DND-41 (cell line): ENCODE measurements at regions not wholly inside any gene's neighbourhood (a gene's known extent, or its start where the extent isn't known, plus 50 kb on each side); places are given as distances from the start of the nearest gene placed in this dataset.

Experiments used
- ATAC-seq: fragments of 200-7000 bp; cut with Tn5 transposase; 3 replicates; pipeline ENCODE4 v1.9.1; 2021; ENCODE audit warnings: low read depth; ENCODE audit not compliant: insufficient read depth
- DNase-seq: peaks from one replicate; pipeline ENCODE4 v3.0.0-alpha.2; 2020
- H2AFZ ChIP-seq: 2 replicates; pipeline ENCODE4 v1.6.0; 2012; ENCODE audit warnings: low read depth, low read length
- H3K27ac ChIP-seq: 2 replicates; pipeline ENCODE4 v1.5.1; 2012; ENCODE audit warnings: low read length, inconsistent platforms
- H3K27me3 ChIP-seq: fragments of 200-600 bp; sonication (generic); 2 replicates; pipeline ENCODE4 v1.6.0; 2012; ENCODE audit warnings: low read length, mild to moderate bottlenecking, inconsistent platforms; ENCODE audit not compliant: insufficient read depth, poor library complexity
- H3K36me3 ChIP-seq: 2 replicates; pipeline ENCODE4 v1.5.1; 2012; ENCODE audit warnings: low read length, inconsistent platforms; ENCODE audit not compliant: insufficient read depth
- H3K4me1 ChIP-seq: 2 replicates; pipeline ENCODE4 v1.5.1; 2012; ENCODE audit warnings: mild to moderate bottlenecking, low read length; ENCODE audit not compliant: insufficient read depth
- H3K4me2 ChIP-seq: 2 replicates; pipeline ENCODE4 v1.6.0; 2012; ENCODE audit warnings: mild to moderate bottlenecking, moderate library complexity, low read length, inconsistent platforms; ENCODE audit not compliant: insufficient read depth
- H3K4me3 ChIP-seq, 2 experiments: fragments of 200-600 bp in 1 of 2; shearing (Covaris generic) in 1 of 2; 2 replicates each; pipeline ENCODE4 v1.5.1; 2012 to 2016; ENCODE audit warnings: inconsistent platforms in 2 of 2, low read length in 2 of 2, mild to moderate bottlenecking in 2 of 2, low read depth in 1 of 2, moderate library complexity in 1 of 2
- H3K79me2 ChIP-seq: 2 replicates; pipeline ENCODE4 v1.6.0; 2012; ENCODE audit warnings: low read length, inconsistent platforms; ENCODE audit not compliant: insufficient read depth
- H3K9ac ChIP-seq: 2 replicates; pipeline ENCODE4 v1.6.0; 2012; ENCODE audit warnings: low read depth, mild to moderate bottlenecking, inconsistent platforms, low read length, moderate library complexity
- H3K9me3 ChIP-seq: 2 replicates; pipeline ENCODE4 v1.5.1; 2012; ENCODE audit warnings: low read length, moderate library complexity, mild to moderate bottlenecking, inconsistent platforms; ENCODE audit not compliant: insufficient read depth, severe bottlenecking
- H4K20me1 ChIP-seq: 2 replicates; pipeline ENCODE4 v1.6.0; 2012; ENCODE audit warnings: low read length; ENCODE audit not compliant: insufficient read depth
- CTCF ChIP-seq: IDR thresholded peaks from 2 replicates; pipeline ENCODE4 v1.5.1; 2012; ENCODE audit warnings: borderline replicate concordance, low read length, moderate library complexity, mild to moderate bottlenecking; ENCODE audit not compliant: poor library complexity, severe bottlenecking; ENCODE audit errors: extremely low read depth
- EZH2 ChIP-seq: IDR thresholded peaks from 3 replicates; pipeline ENCODE4 v1.6.1; 2012; ENCODE audit warnings: borderline replicate concordance, low read depth, mild to moderate bottlenecking, moderate library complexity, low read length, inconsistent platforms; ENCODE audit not compliant: severe bottlenecking

- Histone ChIP-seq H3K4me1 (peaks cover 3% of the 10 kb centered on the region; the same call in 1 of the 2 replicates), H3K36me3 (no peaks in the 10 kb centered on the region), H2AFZ (no peak overlapping the region), H3K4me3 (no peak overlapping the region), H4K20me1 (no peaks in the 10 kb centered on the region), H3K79me2 (no peaks in the 10 kb centered on the region), H3K9ac (no peak overlapping the region), H3K4me2 (no peak overlapping the region), H3K27ac (no peak overlapping the region), H3K27me3 (no peaks in the 10 kb centered on the region), H3K9me3 (no peaks in the 10 kb centered on the region)
- no peak for DNase-seq
- TF ChIP-seq CTCF: no peak
- no peak for TF ChIP-seq EZH2
- ATAC-seq: no peak
Observed at GRCh38 chr1:232533328-232533727, 96.6 kb downstream of the SIPA1L2 start.

GRCh38 chr1:232532901-232533300 lies 97.0 kb downstream of the SIPA1L2 start:
- H3K4me3 ChIP-seq: no peak overlapping the region
- no peak overlapping the region for H3K4me2 ChIP-seq
- no peaks in the 10 kb centered on the region for H3K9me3 ChIP-seq
- H3K27me3 ChIP-seq: no peaks in the 10 kb centered on the region
- ATAC-seq: no peak
- no peaks in the 10 kb centered on the region for H4K20me1 ChIP-seq
- no peaks in the 10 kb centered on the region for H3K36me3 ChIP-seq
- H3K79me2 ChIP-seq: no peaks in the 10 kb centered on the region
- peaks cover 3% of the 10 kb centered on the region; the same call in 1 of the 2 replicates for H3K4me1 ChIP-seq
- no peak overlapping the region for H3K9ac ChIP-seq
- no peak overlapping the region for H2AFZ ChIP-seq
- H3K27ac ChIP-seq: no peak overlapping the region
- TF ChIP-seq EZH2: no peak
- TF ChIP-seq CTCF: no peak
- no peak for DNase-seq

- Histone ChIP-seq H3K27me3 (no peaks in the 10 kb centered on the region), H3K4me3 (no peak overlapping the region), H3K79me2 (no peaks in the 10 kb centered on the region), H3K9me3 (no peaks in the 10 kb centered on the region), H3K27ac (no peak overlapping the region), H2AFZ (no peak overlapping the region), H4K20me1 (no peaks in the 10 kb centered on the region), H3K9ac (no peak overlapping the region), H3K4me1 (peaks cover 3% of the 10 kb centered on the region; the same call in 1 of the 2 replicates), H3K4me2 (no peak overlapping the region), H3K36me3 (no peaks in the 10 kb centered on the region)
- DNase-seq: no peak
- no peak for TF ChIP-seq EZH2
- TF ChIP-seq CTCF: no peak
- no peak for ATAC-seq
Observed at GRCh38 chr1:232531291-232531690, 98.6 kb downstream of the SIPA1L2 start.

- ATAC-seq: no peak
- Histone ChIP-seq H3K4me2 (no peak overlapping the region), H3K4me3 (no peak overlapping the region), H3K27me3 (no peaks in the 10 kb centered on the region), H3K9me3 (no peaks in the 10 kb centered on the region), H3K27ac (no peak overlapping the region), H3K4me1 (peaks cover 3% of the 10 kb centered on the region; the same call in 1 of the 2 replicates), H3K9ac (no peak overlapping the region), H2AFZ (no peak overlapping the region), H3K36me3 (no peaks in the 10 kb centered on the region), H3K79me2 (no peaks in the 10 kb centered on the region), H4K20me1 (no peaks in the 10 kb centered on the region)
- TF ChIP-seq EZH2 (no peak), CTCF (no peak)
- no peak for DNase-seq
Observed at GRCh38 chr1:232529747-232530146, 100.2 kb downstream of the SIPA1L2 start.
